GM18868 (cell line): ENCODE measurements at regions not wholly inside any gene's neighbourhood (a gene's known extent, or its start where the extent isn't known, plus 50 kb on each side); places are given as distances from the start of the nearest gene placed in this dataset.

Experiments used
- ATAC-seq: cut with Tn5 transposase; IDR thresholded peaks from one replicate; pipeline ENCODE4 v1.9.1; 2021; ENCODE audit warnings: mild to moderate bottlenecking, moderate library complexity; ENCODE audit not compliant: unreplicated experiment

DNA sequence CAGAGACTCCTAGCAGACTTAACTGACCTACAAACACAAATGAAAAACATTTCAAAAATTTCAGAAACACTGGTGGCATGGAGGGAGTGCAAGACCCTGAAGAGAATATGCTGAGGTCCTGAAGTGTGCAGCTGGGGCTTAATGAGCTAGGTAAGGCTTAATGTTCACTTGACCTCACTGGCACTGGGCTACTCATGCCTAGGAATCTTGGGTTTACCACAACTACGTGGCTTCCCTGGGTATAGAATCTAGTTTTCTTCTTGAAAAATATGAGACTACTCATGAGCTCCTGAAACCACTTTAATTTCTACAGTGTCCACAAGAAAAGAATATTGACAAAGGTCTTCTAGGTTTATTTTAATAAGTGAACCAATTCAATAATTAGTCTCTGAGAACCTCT is 139.8 kb downstream of the HNMT start:
- no peak for ATAC-seq

DNA sequence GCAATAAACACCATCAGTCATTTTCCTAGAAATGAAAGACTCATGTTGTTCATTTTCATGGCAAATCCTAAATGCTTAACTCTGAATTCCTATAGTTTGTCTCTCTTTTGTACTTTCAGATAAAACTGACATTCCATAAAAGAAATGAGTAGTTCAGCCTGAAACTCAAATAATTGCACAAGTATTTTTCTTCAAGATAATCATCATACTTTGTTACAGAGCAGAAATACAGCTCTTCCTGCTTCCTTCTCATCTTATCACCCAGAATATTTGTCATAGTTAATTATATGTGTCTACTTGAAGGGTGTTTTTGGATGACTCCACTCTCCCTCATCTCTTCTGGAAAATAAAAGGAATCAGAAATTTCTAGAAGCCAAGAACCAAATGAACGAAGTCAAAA is 141.1 kb downstream of the HNMT start:
- no peak for ATAC-seq

DNA sequence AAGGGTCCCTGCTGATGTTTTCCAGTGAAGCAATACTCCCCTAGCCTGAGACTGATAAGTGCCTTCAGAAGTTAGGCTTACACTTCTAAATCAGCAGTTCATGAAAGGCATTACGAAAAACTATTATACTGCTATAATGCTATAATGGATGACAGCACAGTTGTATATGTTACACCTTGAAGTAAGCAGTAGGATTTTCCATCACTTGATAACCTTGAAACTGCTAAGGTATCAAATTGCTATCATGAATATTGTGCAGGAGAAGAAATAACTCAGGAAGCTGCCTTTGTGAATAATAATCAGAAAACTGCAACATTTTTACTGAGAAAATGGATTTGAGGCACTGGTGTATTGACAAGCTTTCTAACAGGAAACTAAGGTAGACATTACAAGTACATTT is 142.3 kb downstream of the HNMT start:
- ATAC-seq = no peak

DNA sequence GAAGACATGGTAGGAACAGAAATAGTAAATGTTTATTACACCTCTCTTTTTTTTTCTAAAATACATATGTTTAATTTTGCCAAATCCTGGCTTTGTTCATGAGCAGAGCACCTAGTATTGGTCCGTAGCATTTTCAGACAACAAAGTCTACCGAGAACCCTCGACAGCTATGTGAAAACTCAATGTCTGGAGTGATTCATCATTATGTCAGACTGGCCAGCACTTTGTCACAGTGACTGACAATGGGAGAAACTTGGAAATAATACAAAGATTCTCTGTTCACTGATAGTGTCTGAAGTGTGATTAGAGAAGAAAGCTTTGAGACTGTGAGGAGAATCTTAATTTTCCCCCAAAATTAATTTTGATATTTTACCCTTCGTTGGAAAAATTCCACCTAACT is 143.0 kb downstream of the HNMT start:
- no peak for ATAC-seq

DNA sequence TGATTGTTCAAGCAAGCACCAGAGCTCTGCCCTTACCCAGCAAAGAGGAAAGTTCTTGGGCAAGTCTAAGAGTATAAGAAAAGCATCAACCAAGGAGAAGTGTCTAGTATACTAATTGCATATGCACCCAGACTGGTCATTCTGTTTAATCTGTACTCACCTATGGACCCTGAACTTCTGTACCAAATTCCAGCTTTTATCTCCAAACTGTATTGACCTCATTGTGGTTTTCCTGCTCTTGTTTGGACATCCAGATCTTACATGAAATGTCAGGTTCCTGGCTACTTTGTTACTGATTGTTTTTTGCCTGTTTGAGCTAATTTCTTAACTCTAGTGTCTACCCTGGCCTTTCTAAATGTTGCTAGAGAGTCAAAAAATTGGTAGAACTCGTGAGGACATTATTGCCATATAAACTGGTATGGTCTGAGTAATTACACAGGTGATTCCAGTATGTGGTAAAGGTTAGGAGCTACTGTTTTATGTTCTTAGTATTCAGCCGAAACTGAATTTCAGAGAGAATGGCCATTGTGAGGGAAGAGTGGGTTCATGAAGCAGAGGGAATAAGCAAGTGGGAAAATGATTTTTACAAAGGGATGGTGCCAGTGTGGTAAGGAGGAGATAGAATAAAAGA is 146.3 kb downstream of the HNMT start:
- ATAC-seq = no peak

DNA sequence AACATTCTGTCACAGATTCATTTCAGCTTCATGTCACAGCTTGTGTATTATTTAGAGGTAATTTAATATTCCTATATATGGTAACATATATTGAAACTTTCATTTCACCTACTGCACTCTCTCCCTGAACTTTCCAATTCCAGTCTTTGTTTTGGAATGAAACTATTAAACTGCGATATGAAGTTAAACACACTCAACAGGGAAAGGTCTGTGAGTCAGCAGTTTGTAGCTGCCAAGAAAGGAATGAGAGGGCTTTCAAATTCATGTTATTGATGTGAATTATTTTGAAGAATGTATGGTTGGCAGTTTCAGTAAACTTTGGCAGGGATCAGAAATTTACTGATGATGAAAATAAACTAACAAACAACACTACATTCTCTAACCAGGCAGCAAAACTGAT is 148.3 kb downstream of the HNMT start:
- ATAC-seq = no peak

DNA sequence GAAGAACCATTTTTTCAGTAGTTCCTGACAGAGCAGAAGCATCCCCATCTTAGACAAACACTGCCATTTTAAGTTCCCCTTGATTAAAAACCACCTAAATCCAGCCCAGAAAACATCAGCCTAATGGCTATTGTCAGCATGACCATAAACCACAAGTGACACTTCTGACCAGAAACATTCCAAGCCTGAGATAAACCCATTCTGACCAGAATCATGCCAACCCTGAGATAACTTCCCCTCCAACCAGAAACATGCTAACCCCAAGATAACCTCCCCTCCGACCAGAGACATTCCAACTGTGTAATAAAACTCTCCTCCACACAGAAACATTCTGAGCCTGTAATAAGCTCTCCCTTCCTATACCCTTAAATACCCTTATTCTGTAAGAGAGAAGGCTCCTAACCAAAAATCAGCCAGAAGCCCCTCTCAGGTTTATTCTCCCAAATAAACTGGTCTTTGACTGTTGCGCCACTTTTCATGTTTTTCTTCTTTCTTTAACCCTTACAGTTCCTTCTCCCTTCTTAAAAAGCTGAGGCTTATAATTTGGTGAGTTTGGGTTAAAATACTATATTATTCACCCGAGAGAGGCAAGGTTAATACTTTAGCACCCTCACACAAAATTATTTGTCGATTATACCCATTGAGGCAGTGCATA is 149.7 kb downstream of the HNMT start:
- ATAC-seq = no peak

DNA sequence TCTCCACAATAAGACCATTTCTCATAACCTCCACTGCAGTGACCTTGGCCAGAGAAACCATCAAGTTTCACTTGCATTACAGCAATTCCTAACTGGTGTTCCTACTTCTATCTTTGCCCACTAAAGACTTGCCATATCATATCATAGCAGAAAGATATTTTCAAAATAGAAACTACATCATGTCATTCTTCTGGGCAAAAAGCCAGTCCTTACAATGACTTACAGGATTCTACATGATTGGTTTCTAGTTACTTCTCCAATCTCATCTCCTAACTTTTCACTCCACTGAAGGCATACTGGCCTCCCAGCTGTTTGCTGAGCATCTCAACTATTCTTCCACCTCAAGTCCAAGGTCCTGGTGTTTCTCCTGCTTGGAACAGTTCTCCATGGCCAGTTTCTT is 151.4 kb downstream of the HNMT start:
- ATAC-seq = no peak

DNA sequence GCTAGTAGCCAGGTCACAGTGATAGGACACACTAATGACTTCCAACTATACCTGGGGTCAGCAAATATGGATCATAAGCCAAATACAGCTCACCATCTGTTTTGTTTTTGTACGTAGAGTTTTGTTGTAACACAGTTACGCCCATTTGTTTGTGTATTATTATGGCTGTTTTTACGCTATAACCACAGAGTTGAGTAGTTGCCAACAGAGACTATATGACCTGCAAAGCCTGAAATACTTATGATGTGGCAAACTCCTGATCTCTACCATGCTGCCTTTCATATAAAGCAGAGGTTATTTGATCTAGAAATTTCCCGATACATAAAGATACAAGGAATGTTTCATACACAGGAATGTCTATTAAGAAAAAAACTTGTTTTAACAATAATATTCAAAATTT is 152.2 kb downstream of the HNMT start:
- ATAC-seq = no peak

DNA sequence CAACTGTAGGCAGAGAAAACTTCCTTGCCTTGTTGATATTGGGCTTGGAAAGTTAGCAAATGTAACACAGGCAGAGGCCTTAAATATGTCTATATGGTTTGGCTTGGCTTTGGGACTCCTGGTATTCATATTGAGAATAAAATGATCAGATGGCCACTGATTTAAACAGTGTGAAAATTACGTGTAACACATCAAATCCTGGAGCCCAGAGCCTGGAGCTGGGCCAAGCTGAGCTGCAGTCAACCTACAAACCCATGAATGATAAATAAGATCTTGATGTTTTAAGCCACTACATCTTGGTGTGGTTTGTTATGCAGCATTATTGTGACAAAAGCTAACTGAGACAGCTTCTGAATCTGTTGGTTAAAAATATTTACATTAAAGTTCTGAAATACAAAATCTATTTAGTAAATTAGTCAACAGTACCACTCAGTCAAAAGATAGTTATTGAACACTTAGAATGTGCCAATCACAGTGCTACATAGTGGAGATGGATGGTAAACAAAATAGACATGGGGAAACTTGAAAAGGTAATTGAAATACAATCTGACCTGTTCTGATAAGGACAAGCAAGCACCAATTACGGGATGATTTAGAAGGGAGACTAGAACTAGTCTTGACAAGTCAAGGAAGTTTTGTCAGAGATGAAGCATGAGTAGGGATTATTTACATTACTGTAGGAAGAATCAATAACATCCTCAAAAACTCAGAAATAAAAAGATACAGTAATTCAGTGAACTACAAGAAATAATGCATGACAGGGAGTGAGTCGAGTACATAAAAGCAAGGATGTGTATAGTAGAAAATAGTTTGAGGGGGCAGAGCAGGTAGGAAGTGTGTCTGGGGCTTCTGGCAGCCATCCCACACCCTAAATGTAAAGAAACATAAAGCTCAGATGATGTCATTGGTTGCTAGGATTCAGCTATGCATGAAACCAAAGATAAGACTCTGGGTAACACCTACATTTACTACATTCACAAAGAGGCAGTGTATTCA is 157.7 kb downstream of the HNMT start:
- ATAC-seq = peak; percentile 91

DNA sequence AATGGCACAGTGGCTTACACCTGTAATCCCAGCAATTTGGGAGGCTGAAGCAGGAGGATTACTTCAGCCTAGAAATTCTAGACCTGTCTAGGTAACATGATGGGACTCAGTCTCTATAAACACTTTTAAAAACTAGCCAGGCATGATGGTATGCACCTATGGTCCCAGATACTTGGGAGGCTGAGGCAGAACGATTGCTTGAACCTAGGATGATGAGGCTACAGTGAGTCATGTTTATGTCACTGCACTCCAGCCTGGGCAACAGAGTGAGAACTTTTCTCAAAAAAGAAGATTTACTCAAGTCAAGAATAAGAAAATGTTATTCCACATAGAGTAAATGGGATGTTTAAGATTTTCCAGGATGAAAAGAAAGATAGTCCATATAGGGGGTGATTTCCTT is 158.6 kb downstream of the HNMT start:
- peak; percentile 24 for ATAC-seq

DNA sequence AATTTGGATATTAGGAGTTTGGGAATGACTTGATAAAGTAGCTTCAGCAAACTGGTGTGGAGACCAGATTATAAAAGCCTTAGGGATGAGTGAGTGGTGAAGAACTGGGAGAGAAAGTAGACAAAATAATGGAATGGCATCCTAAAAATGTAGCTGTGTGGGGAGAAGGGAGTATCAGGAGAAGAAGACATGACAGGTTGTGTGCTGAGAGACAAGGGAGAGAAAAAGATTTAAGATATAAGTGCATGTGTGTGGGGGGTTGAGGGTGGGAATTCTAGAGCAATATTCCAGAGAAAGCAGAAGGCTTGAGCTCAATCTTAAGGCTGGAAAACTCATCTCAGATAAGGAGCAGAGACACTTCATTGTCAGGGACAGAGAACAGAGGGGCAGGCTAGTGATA is 159.5 kb downstream of the HNMT start:
- ATAC-seq = no peak

DNA sequence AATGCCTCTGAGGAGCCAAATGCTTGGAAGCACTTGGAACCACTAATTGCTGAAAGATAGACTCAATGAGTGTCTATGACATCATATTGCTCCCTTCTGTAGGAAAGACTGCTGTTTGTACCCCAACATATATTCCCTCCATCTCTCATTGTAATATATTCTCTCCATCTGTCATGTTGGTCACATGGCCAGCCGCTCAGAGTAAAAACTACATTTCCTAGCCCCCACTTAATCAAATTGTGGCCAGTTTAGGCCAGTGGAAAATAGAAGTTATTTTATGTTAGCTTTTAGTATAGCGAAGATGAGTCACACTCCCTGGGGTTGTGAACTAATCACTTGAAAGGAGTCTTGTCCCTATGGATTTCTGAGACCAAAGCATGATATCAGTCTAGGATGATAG is 160.2 kb downstream of the HNMT start:
- ATAC-seq = no peak

DNA sequence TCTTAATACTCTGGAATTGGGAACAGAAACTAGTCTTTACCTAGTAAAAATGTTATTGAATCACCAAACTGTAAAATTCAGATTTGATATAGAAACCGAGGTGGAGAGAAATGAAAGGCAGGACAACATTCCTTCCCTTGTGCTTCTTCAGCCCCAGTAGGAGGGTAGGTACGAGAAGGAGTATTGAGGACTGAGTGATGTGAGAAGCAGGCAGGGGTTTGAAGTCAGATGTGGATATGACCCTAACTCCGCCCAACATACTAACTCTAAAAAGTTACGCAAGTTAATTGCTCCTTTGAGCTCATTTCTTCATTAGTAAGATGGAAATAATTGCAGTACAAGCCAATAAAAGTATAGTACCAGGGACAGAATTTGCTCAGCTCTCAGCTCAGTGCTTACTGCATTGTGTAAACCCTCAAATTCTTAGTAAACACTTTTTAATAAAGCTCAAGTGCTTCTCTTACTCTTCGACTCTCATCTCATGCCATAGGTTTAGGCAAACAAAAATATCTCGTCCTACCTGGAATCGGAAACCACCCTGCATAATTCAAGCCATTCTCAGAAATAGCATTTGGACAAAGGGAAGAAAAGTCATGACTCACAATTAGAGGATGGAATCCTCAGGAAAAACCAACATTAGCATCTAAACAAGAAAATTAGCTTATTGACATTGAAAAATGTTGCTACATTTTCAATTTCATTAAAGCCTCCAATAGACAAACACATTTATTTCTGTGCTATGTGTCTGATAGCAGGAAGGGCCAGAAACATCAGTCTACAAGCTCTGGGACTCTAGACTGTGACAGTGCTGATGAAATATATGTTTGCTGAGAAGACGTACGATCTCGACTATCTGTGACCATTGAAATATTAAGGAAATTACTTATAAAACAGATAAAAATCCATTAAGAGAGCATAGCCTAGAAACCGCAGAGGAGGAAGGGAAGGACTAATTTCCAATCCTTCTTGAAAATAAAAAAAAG is 161.3 kb downstream of the HNMT start:
- no peak for ATAC-seq

DNA sequence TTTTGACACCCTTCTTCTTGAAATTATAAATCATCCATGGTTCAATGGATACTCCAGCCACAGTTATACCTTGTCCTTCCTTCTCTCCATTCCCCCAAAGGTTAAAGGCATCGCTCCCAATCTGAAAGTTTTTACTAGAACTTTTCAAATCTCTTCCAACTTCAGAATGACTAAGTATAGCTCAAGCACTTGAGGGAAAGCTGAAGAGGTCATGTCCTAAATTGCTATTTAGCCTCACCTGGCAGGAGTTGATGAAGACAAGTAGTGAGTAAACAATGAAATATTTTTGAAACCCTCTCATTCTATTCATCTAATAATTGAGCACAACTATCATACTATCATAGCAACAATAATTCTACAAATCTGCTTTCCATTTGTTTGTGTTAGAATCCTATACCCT is 167.8 kb downstream of the HNMT start:
- no peak for ATAC-seq

DNA sequence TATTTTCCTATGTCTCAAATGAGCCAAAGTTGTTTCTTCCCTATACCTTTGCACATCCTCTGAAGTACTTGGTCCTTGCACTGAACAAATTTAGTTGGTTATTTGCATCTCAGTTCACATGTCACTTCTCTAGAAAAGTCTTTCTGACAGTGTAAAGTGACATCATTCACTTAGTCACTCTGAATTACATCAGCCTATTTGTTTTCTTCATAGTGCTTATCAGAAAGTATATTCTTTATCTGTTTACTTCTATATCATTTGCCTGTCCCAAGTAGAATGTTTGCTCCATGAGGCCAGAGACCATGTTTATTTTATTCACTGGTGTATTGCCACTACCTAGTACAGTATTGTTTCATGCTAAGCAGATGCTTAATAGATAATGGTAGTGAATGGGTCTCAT is 173.7 kb downstream of the HNMT start:
- ATAC-seq = no peak

DNA sequence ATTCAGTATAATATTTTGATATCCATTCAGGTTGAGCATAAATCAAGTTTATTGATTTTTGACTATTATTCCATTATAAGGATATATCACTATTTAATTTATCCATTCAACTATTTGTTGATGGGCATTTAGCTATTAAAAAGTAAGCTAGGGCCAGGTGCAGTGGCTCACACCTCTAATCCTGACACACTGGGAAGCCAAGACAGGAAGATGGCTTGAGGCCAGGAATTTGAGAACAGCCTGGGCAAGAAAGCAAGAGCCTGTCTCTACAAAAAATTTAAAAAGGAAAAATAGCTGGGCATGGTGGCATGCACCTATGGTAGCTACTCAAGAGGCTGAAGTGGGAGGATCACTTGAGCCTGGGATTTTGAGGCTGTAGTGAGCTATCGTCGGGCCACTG is 183.5 kb downstream of the HNMT start:
- ATAC-seq = no peak

DNA sequence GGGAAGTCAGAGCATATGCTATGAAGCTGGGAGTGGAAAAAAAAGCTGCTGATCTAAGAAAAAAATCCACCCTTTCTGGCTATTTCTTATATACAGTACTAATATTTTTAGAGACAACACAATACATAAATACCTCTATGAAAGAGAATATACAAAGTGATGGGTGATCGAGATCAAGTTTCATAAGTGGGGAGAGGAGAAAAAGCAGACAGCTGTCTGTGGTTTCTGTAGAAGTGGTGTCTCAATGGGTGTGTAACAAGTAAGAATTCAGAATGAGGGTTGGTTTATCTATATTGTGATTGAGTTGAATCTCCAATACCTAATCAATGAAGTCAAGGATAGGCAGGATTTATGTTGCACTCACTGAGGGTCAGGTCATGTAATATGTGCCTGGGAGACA is 191.0 kb downstream of the HNMT start:
- ATAC-seq = no peak

DNA sequence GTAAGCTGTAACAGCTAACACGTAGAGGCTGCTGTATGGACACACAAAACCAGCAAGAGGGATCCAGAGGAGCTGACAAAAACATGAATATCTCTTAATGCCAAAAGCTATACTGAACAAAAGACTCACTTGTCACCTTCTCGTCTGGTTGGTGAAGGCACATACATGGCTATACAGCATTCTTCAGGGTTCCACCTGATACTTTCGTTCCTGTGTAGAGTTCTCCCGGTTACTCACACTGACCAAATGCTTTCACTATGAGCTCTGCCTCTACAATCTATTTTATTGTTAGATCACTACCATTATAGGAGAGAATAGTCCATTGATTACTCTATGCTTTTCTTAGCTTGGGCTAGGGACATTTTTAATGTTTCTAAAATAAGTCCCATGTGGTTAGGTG is 193.1 kb downstream of the HNMT start:
- no peak for ATAC-seq

DNA sequence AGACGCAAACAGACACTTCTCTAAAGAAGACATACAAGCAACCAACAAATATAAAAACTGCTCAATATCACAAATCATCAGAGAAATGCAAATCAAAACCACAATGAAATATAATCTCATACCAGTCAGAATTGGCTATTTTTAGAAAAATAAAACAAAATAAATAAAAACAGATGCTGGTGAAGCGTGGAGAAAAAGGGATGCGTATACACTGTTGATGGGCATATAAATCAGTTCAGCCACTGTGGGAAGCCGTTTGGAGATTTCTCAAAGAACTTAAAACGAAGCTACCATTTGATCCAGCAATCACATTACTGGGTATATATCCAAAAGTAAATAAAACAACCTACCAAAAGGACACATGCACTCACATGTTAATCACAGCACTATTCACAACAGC is 206.2 kb downstream of the HNMT start:
- no peak for ATAC-seq

DNA sequence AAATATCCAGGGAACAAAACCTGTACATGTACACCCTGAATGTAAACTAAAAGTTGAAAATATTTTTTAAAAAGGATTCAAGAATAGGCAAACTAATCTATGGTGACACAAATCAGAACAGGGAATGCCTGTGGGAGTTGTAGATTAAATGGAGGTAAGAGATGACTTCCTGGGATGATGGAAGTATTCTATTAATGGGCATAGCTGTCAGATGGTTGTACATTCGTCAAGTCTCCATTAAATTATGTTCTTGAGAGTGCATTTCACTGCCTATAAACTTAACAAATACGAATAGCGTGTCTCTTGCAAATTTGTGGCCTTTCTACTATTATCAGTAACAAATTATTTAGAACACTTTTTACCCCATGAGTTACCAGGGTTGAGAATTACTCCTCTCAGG is 207.0 kb downstream of the HNMT start:
- ATAC-seq = no peak
